Right lobe of liver (tissue), 6 donors: ENCODE measurements at regions not wholly inside any gene's neighbourhood (a gene's known extent, or its start where the extent isn't known, plus 50 kb on each side); places are given as distances from the start of the nearest gene placed in this dataset.

Experiments used
- ATAC-seq, 4 donors: fragments of 200-7000 bp; cut with Tn5 transposase; one replicate each; pipeline ENCODE4 v1.9.1; 2020; ENCODE audit warnings: mild to moderate bottlenecking in 4 of 4, moderate library complexity in 4 of 4
- DNase-seq, 3 donors: peaks; one replicate each; pipeline ENCODE4 v3.0.0-alpha.2; 2020
- H3K27ac ChIP-seq, 3 donors: fragments of 200-600 bp; one replicate each; pipeline ENCODE4 v1.8.0; 2022
- H3K27me3 ChIP-seq, 2 donors: fragments of 200-600 bp; one replicate each; pipeline ENCODE4 v1.8.0; 2022
- H3K36me3 ChIP-seq, 4 donors: fragments of 200-600 bp; sonication (generic) in 1 of 4; one replicate each; pipeline versions ENCODE4 v1.5.1 to v1.8.0; 2017 to 2022; ENCODE audit warnings: control low read depth in 1 of 4
- H3K4me1 ChIP-seq, 4 donors: fragments of 200-600 bp; sonication (generic) in 1 of 4; one replicate each; pipeline versions ENCODE4 v1.5.1 to v1.8.0; 2017 to 2022; ENCODE audit warnings: control low read depth in 1 of 4
- H3K4me3 ChIP-seq, 3 donors: fragments of 200-600 bp; one replicate each; pipeline ENCODE4 v1.8.0; 2022
- H3K9me3 ChIP-seq, 4 donors: fragments of 200-600 bp; sonication (generic) in 1 of 4; one replicate each; pipeline versions ENCODE4 v1.5.1 to v1.8.0; 2017 to 2022; ENCODE audit warnings: control low read depth in 1 of 4
- POLR2A ChIP-seq: fragments of 450-650 bp; IDR thresholded peaks from one replicate; pipeline ENCODE4 v1.6.1; 2017; ENCODE audit warnings: antibody characterized with exemption, mild to moderate bottlenecking
- WGBS: methylation state at CpG from one replicate; pipeline ENCODE4 v1.1.6; 2018; ENCODE audit warnings: low coverage, low lambda C conversion rate; ENCODE audit not compliant: insufficient coverage; ENCODE audit errors: missing lambda C conversion rate; 5-methylcytosine and 5-hydroxymethylcytosine counted together
- intact Hi-C, 2 donors: fragments of 100-400 bp; cut with DNase I; formaldehyde crosslinking; loops; one replicate each; pipeline versions ENCODE4 v1.11.2 to v1.14.1; 2022
- TF ChIP-seq, protein P1 (sequence below), 4 donors: fragments of 200-600 bp in 3 of 4; fragments of 450-650 bp in 1 of 4; IDR thresholded peaks; one replicate each; pipeline versions ENCODE4 v1.5.1 to v1.8.0; 2016 to 2022; ENCODE audit warnings: antibody characterized with exemption in 4 of 4, mild to moderate bottlenecking in 2 of 4
- donor health status: DM: no; HTN: yes; CAD: no.
- donor health status: DM: no; HTN: no; CAD: no.
- donor health status: DM: no; HTN: no; CAD: no.
- donor health status: DM: no; HTN: yes; CAD: no.
- donor health status: DM: no; HTN: yes; CAD: no.

GRCh38 chr2:183803596-183803995 lies 679.4 kb downstream of the NUP35 start:
- TF ChIP-seq, protein P1, sequence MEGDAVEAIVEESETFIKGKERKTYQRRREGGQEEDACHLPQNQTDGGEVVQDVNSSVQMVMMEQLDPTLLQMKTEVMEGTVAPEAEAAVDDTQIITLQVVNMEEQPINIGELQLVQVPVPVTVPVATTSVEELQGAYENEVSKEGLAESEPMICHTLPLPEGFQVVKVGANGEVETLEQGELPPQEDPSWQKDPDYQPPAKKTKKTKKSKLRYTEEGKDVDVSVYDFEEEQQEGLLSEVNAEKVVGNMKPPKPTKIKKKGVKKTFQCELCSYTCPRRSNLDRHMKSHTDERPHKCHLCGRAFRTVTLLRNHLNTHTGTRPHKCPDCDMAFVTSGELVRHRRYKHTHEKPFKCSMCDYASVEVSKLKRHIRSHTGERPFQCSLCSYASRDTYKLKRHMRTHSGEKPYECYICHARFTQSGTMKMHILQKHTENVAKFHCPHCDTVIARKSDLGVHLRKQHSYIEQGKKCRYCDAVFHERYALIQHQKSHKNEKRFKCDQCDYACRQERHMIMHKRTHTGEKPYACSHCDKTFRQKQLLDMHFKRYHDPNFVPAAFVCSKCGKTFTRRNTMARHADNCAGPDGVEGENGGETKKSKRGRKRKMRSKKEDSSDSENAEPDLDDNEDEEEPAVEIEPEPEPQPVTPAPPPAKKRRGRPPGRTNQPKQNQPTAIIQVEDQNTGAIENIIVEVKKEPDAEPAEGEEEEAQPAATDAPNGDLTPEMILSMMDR (IDR thresholded peaks at IDR 0.05), result no peak
- no peak for TF ChIP-seq POLR2A
- Histone ChIP-seq H3K4me1 (no peaks in the 10 kb centered on the region), H3K4me3 (no peak overlapping the region), H3K27ac (no peak overlapping the region), H3K9me3 (no peaks in the 10 kb centered on the region), H3K27me3 (no peaks in the 10 kb centered on the region), H3K36me3 (no peaks in the 10 kb centered on the region)
- DNase-seq, result no peak
- ATAC-seq, result peak in 1 of 4 donors; percentile 36
- intact Hi-C loops, result no loop called here

DNA sequence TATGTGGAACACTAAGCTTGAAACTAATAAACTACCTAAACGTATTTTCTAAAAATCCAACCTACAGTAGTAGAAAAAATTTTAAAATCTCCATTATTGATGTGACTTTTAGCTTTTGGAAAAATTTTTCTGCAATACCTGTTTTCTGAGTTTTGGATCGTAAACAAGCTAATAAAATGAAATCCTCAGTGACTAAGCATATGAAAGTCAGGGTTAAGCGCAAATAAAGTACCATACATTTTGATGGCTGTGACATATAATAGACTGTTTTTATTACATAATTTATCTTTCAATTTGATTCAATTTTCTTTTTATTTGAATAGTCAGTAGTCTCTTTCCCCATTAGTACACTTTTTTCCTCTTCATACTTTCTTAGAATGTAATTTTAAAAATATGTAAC lies 683.6 kb downstream of the NUP35 start:
- Histone ChIP-seq H3K9me3 (no peaks in the 10 kb centered on the region), H3K4me1 (no peaks in the 10 kb centered on the region), H3K4me3 (no peak overlapping the region), H3K36me3 (no peaks in the 10 kb centered on the region), H3K27ac (no peak overlapping the region), H3K27me3 (no peaks in the 10 kb centered on the region)
- WGBS, result 59% methylated on average over 3 of the region's 3 CpGs
- DNase-seq (no peak), ATAC-seq (no peak)
- intact Hi-C loops, result no loop called here
- TF ChIP-seq POLR2A, result no peak
- TF ChIP-seq, protein P1 (IDR thresholded peaks at IDR 0.05), result no peak

- no peaks in the 10 kb centered on the region for H3K4me1 ChIP-seq
- no peak for DNase-seq
- ATAC-seq, result no peak
- no peaks in the 10 kb centered on the region for H3K27me3 ChIP-seq
- 72% methylated on average over 3 of the region's 3 CpGs for WGBS
- intact Hi-C loops, result no loop called here
- TF ChIP-seq POLR2A, result no peak
- TF ChIP-seq, protein P1 (IDR thresholded peaks at IDR 0.05), result no peak
- no peak overlapping the region for H3K4me3 ChIP-seq
- no peaks in the 10 kb centered on the region for H3K36me3 ChIP-seq
- H3K27ac ChIP-seq, result no peak overlapping the region
- H3K9me3 ChIP-seq, result no peaks in the 10 kb centered on the region
Observed at GRCh38 chr2:183809404-183809803, 685.2 kb downstream of the NUP35 start.

DNA sequence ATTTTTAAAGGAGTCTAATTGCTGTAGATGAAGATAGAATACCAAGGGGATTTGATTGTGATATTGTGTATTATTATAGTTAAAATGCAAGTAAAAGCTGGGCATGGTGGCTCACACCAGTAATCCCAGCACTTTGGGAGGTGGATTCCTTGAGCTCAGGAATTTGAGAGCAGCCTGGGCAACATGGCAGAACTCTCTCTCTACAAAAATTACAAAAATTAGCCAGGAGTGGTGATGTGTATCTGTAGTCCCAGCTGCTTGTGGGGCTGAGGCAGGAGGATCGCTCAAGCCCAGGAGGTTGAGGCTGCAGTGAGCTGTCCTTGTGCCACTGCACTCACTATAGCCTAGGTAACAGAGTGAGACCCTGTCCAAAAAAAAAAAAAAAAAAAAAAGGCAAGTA lies 687.0 kb downstream of the NUP35 start:
- DNase-seq (no peak), ATAC-seq (no peak)
- TF ChIP-seq POLR2A, result no peak
- TF ChIP-seq, protein P1 (IDR thresholded peaks at IDR 0.05), result no peak
- H3K27me3 ChIP-seq, result no peaks in the 10 kb centered on the region
- no peaks in the 10 kb centered on the region for H3K9me3 ChIP-seq
- H3K4me1 ChIP-seq, result no peaks in the 10 kb centered on the region
- no peak overlapping the region for H3K27ac ChIP-seq
- H3K36me3 ChIP-seq, result no peaks in the 10 kb centered on the region
- intact Hi-C loops, result no loop called here
- 40% methylated on average over 1 of the region's 1 CpG for WGBS
- no peak overlapping the region for H3K4me3 ChIP-seq

DNA sequence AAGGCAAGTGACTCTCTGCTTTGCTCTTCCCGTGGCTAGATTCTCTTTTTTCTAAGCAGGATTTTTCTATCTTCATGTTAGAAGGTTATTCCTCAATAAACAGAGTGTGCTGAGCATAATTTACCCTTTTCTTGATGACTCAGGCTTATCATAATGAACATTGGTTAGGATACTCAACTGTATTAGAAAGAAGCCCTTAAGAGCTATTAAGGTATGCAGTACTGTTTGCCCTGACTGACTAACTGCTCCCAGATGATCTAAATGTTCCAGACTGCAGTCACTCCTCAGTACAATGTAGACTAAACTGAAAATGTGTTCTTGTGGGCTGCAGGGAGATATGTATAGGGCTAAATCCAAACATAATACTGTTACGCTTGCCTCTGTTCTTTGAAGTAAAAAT lies 687.8 kb downstream of the NUP35 start:
- ATAC-seq (no peak), DNase-seq (no peak)
- H3K9me3 ChIP-seq, result no peaks in the 10 kb centered on the region
- no peaks in the 10 kb centered on the region for H3K4me1 ChIP-seq
- intact Hi-C loops, result no loop called here
- 67% methylated on average over 2 of the region's 2 CpGs for WGBS
- TF ChIP-seq POLR2A, result no peak
- TF ChIP-seq, protein P1 (IDR thresholded peaks at IDR 0.05), result no peak
- H3K36me3 ChIP-seq, result no peaks in the 10 kb centered on the region
- H3K27ac ChIP-seq, result no peak overlapping the region
- no peak overlapping the region for H3K4me3 ChIP-seq
- H3K27me3 ChIP-seq, result no peaks in the 10 kb centered on the region
